Suprapubic skin (tissue), 4 donors: ENCODE measurements at regions not wholly inside any gene's neighbourhood (a gene's known extent, or its start where the extent isn't known, plus 50 kb on each side); places are given as distances from the start of the nearest gene placed in this dataset.

Source experiments
- DNase-seq, 2 donors: peaks; one replicate each; pipeline ENCODE4 v3.0.0-alpha.2; 2019; ENCODE audit warnings: low spot score in 2 of 2
- H3K27ac ChIP-seq: fragments of 200-600 bp; sonication (generic); one replicate; pipeline ENCODE4 v1.5.1; 2019
- H3K27me3 ChIP-seq: fragments of 200-600 bp; sonication (generic); one replicate; pipeline ENCODE4 v1.5.1; 2019
- H3K36me3 ChIP-seq: fragments of 200-600 bp; sonication (generic); one replicate; pipeline ENCODE4 v1.5.1; 2019
- H3K4me1 ChIP-seq: fragments of 200-600 bp; sonication (generic); one replicate; pipeline ENCODE4 v1.5.1; 2019
- H3K4me3 ChIP-seq: fragments of 200-600 bp; sonication (generic); one replicate; pipeline ENCODE4 v1.5.1; 2019; ENCODE audit warnings: mild to moderate bottlenecking
- H3K9me3 ChIP-seq: fragments of 200-600 bp; sonication (generic); one replicate; pipeline ENCODE4 v1.5.1; 2019
- CTCF ChIP-seq, 2 donors: fragments of 200-600 bp in 1 of 2; fragments of 450-650 bp in 1 of 2; sonication (generic) in 1 of 2; IDR thresholded peaks; one replicate each; pipeline ENCODE4 v1.5.1; 2016 to 2019; ENCODE audit warnings: antibody characterized with exemption in 2 of 2, mild to moderate bottlenecking in 1 of 2, moderate library complexity in 1 of 2
- EP300 ChIP-seq: sonication (generic); formaldehyde crosslinking; IDR thresholded peaks from one replicate; pipeline ENCODE4 v1.6.1; 2017; ENCODE audit warnings: antibody characterized with exemption
- POLR2A ChIP-seq, 2 donors: fragments of 450-650 bp; IDR thresholded peaks; one replicate each; pipeline ENCODE4 v1.6.1; 2017; ENCODE audit warnings: antibody characterized with exemption in 2 of 2, mild to moderate bottlenecking in 2 of 2, moderate library complexity in 2 of 2
- POLR2AphosphoS5 ChIP-seq, 3 donors: sonication (generic); formaldehyde crosslinking; IDR thresholded peaks; one replicate each; pipeline ENCODE4 v1.6.1; 2017; ENCODE audit warnings: antibody characterized with exemption in 3 of 3
- WGBS: methylation state at CpG from one replicate; pipeline ENCODE4 v1.1.5; 2018; 5-methylcytosine and 5-hydroxymethylcytosine counted together

DNA sequence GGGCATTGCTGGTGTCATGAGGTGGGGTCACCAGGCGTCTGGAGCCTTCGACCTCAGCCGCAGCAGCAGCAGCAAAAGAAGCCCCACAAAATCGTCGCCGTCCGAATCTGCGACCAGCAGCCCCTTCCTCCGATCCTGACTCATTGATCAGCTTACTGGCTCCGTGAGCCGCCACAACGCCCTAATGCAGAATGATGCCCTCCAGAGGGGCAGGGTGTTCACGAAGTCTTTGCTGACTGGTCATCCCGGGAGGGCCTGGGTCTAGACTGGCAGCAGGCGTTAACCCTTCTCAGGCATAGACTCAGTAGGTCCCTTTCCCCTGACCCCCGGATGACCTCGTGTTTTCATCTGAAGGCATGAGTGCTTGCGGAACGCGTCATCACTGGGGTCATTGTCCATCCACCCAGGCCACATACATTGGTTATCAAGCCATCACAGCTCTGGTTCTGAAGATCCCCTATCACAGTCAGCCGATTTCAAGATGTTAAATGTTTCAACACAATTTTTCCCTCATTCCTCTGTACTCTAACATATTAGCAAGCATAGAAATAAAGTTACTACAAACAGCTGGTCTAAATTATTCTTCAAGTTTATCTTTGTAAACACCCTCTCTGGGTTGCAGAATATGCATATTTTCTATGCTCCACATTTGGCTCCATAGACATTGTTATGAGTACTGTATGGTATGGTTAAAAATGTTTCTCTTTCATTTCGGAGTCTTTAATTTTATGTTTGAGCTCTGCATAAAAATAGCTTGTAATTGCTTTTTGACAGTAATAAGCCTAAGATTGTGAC lies 83.3 kb upstream of the SALL3 start:
- H3K36me3 ChIP-seq = no peaks in the 10 kb centered on the region
- DNase-seq = no peak
- H3K4me1 ChIP-seq = no peaks in the 10 kb centered on the region
- H3K4me3 ChIP-seq = no peak overlapping the region
- no peak for TF ChIP-seq EP300
- no peak for TF ChIP-seq POLR2AphosphoS5 (IDR thresholded peaks at IDR 0.05)
- no peak for TF ChIP-seq CTCF (IDR thresholded peaks at IDR 0.05)
- TF ChIP-seq POLR2A (IDR thresholded peaks at IDR 0.05) = no peak
- H3K9me3 ChIP-seq = peaks cover 3% of the 10 kb centered on the region
- WGBS = 89% methylated on average over 22 of the region's 22 CpGs
- no peak overlapping the region for H3K27ac ChIP-seq
- H3K27me3 ChIP-seq = peaks cover 8% of the 10 kb centered on the region

- no peaks in the 10 kb centered on the region for H3K36me3 ChIP-seq
- no peak for DNase-seq
- peaks cover 3% of the 10 kb centered on the region for H3K9me3 ChIP-seq
- WGBS = 89% methylated on average over 9 of the region's 9 CpGs
- H3K27ac ChIP-seq = no peak overlapping the region
- H3K4me1 ChIP-seq = no peaks in the 10 kb centered on the region
- TF ChIP-seq POLR2A (IDR thresholded peaks at IDR 0.05) (no peak), CTCF (IDR thresholded peaks at IDR 0.05) (no peak), EP300 (no peak), POLR2AphosphoS5 (IDR thresholded peaks at IDR 0.05) (no peak)
- H3K27me3 ChIP-seq = peaks cover 12% of the 10 kb centered on the region
- H3K4me3 ChIP-seq = no peak overlapping the region
These were observed 81.6 kb upstream of the SALL3 start for GRCh38 chr18:78898066-78898465.

- WGBS = 89% methylated on average over 14 of the region's 14 CpGs
These were observed 81.0 kb upstream of the SALL3 start for GRCh38 chr18:78898635-78899034.

GRCh38 chr18:78899241-78899640 lies 80.4 kb upstream of the SALL3 start:
- H3K9me3 ChIP-seq = peaks cover 3% of the 10 kb centered on the region
- peaks cover 9% of the 10 kb centered on the region for H3K27me3 ChIP-seq
- H3K36me3 ChIP-seq = no peaks in the 10 kb centered on the region
- TF ChIP-seq POLR2A (IDR thresholded peaks at IDR 0.05) = no peak
- no peak for TF ChIP-seq CTCF (IDR thresholded peaks at IDR 0.05)
- TF ChIP-seq POLR2AphosphoS5 (IDR thresholded peaks at IDR 0.05) = no peak
- TF ChIP-seq EP300 = no peak
- no peaks in the 10 kb centered on the region for H3K4me1 ChIP-seq
- no peak for DNase-seq
- H3K27ac ChIP-seq = no peak overlapping the region
- 97% methylated on average over 3 of the region's 3 CpGs for WGBS
- H3K4me3 ChIP-seq = no peak overlapping the region

More at GRCh38 chr18:78898635-78899034, 81.0 kb upstream of the SALL3 start:
- no peak for TF ChIP-seq POLR2A (IDR thresholded peaks at IDR 0.05)
- no peak for TF ChIP-seq POLR2AphosphoS5 (IDR thresholded peaks at IDR 0.05)
- TF ChIP-seq CTCF (IDR thresholded peaks at IDR 0.05) = no peak
- H3K27me3 ChIP-seq = peaks cover 12% of the 10 kb centered on the region
- H3K27ac ChIP-seq = no peak overlapping the region
- peaks cover 3% of the 10 kb centered on the region for H3K9me3 ChIP-seq
- H3K36me3 ChIP-seq = no peaks in the 10 kb centered on the region
- H3K4me3 ChIP-seq = no peak overlapping the region
- no peaks in the 10 kb centered on the region for H3K4me1 ChIP-seq
- DNase-seq = no peak

DNA sequence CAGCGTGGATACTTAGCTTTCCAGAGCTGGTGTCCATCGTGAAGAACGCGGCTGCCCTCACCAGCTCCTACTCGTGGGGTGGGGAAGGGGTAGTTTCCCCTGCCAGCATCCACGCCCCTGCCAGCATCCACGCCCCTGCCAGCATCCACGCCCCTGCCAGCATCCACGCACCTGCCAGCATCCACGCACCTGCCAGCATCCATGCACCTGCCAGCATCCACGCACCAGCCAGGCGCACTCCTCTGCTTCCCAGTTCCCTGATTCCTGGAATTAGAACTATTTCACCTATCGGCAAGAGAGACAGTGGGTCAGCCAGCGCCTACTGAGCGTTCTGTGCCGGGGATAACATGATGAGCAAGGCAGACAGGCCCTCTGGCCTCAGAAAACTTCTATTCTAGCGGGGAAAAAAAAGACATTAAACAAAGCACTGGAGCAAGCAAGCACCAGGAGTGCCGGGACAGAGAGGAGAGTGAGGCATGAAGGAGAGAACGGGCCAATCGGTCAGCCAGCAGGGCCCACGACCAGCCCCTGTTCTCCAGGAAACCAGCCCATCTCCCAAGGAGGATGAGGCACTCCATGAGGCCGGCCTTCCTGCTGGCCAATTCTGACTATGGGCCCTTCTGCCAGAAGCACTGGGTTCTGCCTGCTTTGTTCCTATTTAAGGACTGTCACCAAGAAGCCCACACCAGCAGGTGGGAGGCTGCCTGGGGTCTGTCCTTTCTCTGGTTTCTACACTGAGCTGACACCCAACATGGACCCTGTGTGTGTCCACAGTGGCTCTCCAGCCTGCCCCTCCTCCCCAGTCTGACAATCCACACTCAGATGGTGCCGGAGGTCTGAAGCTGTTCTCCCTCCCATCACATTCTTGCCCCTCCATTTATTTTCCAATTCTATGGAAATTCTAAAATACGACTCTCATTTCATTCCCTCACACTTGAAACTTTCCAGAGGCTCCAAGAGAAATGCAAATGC lies 78.4 kb upstream of the SALL3 start:
- Histone ChIP-seq H3K27me3 (peaks cover 8% of the 10 kb centered on the region), H3K4me1 (no peaks in the 10 kb centered on the region), H3K27ac (no peak overlapping the region), H3K4me3 (no peak overlapping the region), H3K36me3 (no peaks in the 10 kb centered on the region), H3K9me3 (peaks cover 3% of the 10 kb centered on the region)
- TF ChIP-seq POLR2A (IDR thresholded peaks at IDR 0.05) (no peak), POLR2AphosphoS5 (IDR thresholded peaks at IDR 0.05) (no peak), EP300 (no peak)
- 84% methylated on average over 22 of the region's 24 CpGs for WGBS
- no peak for DNase-seq
